BLaER1 treated with 17β-estradiol and CSF1 and Interleukin-3, amounts not matched to agents 10 nM and 100 nM (cell line): ENCODE measurements at regions not wholly inside any gene's neighbourhood (a gene's known extent, or its start where the extent isn't known, plus 50 kb on each side); places are given as distances from the start of the nearest gene placed in this dataset.

Experiments used
- H3K27ac ChIP-seq, 11 experiments: shearing (Covaris generic); formaldehyde crosslinking; 2 replicates each; pipeline ENCODE4 v1.8.1; 2022
- H3K27me3 ChIP-seq, 11 experiments: shearing (Covaris generic); formaldehyde crosslinking; 2 replicates each; pipeline ENCODE4 v1.8.1; 2022
- H3K36me3 ChIP-seq, 11 experiments: shearing (Covaris generic); formaldehyde crosslinking; 2 replicates each; pipeline ENCODE4 v1.8.1; 2022
- H3K4me1 ChIP-seq, 10 experiments: shearing (Covaris generic); formaldehyde crosslinking; 2 replicates each; pipeline ENCODE4 v1.8.1; 2022
- H3K4me2 ChIP-seq, 11 experiments: shearing (Covaris generic); formaldehyde crosslinking; 2 replicates each; pipeline ENCODE4 v1.8.1; 2022
- H3K4me3 ChIP-seq, 10 experiments: shearing (Covaris generic); formaldehyde crosslinking; 2 replicates each; pipeline ENCODE4 v1.8.1; 2022
- H3K9ac ChIP-seq, 11 experiments: shearing (Covaris generic); formaldehyde crosslinking; 2 replicates each; pipeline ENCODE4 v1.8.1; 2022
- H3K9me3 ChIP-seq, 11 experiments: shearing (Covaris generic); formaldehyde crosslinking; replicated peaks in 1 of 11; 2 replicates each; pipeline ENCODE4 v1.8.1; 2022
- H4K20me1 ChIP-seq, 11 experiments: shearing (Covaris generic); formaldehyde crosslinking; 2 replicates each; pipeline ENCODE4 v1.8.1; 2022
- Cebpa-rat ChIP-seq, 11 experiments: shearing (Covaris generic); IDR thresholded peaks; 2 replicates each; pipeline ENCODE4 v1.8.1; 2022

DNA sequence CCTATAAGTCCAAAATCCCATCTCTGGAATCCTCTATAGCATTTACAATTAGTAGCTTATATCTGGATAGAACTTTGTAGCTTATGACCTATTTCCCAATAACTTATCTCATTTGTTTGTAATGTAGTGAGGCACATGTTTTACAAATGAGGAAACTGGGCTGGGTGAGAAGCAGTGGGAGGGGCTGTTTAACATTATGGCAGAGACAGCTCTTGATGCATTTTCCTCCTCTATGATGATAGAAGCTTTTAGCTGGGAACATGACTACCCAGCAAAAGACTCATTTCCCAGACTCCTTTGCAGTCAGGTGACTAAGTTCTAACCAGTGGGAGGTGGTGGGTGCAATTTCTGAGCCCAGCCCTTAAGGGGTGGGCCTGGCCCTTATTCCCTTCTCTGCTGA, 179.7 kb downstream of the TTC8 start:
- Histone ChIP-seq H3K4me2 (peak overlapping the region in 3 of 11 experiments; percentile 6 to 53 (median 25); a peak in 4 of 22 replicates), H3K27ac (no peak overlapping the region), H3K4me1 (peaks cover 0 to 31% (median 18%) of the 10 kb centered on the region in 10 experiments; a peak in 16 of 20 replicates)

DNA sequence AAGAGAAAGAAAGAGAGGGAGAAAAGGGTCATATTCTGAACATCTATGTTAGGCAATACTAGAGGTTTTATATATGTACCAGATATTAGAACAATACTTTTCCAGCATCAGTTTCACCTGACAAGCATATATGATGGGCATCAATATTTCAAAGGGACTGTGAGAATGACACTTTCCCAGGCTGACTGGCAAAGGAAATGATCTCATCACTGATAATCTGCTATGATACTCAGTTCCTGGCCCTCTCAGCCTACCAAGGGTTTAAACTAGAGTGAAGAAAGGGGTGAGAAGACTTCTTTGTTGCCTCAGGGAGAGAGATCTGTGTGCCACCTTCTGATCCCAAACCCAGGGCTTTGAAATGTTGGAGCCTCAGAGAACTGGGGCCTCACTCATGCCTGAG, 183.5 kb downstream of the TTC8 start:
- no peak for TF ChIP-seq Cebpa-rat (IDR thresholded peaks at IDR 0.05)

More for the DNA sequence above, 179.7 kb downstream of the TTC8 start:
- Histone ChIP-seq H3K27me3 (no peaks in the 10 kb centered on the region), H4K20me1 (no peaks in the 10 kb centered on the region), H3K36me3 (no peaks in the 10 kb centered on the region), H3K4me3 (no peak overlapping the region), H3K9me3 (peaks cover 0 to 21% (median 0%) of the 10 kb centered on the region in 11 experiments; a peak in 7 of 22 replicates), H3K9ac (no peak overlapping the region)
- TF ChIP-seq Cebpa-rat (IDR thresholded peaks at IDR 0.05) = no peak

DNA sequence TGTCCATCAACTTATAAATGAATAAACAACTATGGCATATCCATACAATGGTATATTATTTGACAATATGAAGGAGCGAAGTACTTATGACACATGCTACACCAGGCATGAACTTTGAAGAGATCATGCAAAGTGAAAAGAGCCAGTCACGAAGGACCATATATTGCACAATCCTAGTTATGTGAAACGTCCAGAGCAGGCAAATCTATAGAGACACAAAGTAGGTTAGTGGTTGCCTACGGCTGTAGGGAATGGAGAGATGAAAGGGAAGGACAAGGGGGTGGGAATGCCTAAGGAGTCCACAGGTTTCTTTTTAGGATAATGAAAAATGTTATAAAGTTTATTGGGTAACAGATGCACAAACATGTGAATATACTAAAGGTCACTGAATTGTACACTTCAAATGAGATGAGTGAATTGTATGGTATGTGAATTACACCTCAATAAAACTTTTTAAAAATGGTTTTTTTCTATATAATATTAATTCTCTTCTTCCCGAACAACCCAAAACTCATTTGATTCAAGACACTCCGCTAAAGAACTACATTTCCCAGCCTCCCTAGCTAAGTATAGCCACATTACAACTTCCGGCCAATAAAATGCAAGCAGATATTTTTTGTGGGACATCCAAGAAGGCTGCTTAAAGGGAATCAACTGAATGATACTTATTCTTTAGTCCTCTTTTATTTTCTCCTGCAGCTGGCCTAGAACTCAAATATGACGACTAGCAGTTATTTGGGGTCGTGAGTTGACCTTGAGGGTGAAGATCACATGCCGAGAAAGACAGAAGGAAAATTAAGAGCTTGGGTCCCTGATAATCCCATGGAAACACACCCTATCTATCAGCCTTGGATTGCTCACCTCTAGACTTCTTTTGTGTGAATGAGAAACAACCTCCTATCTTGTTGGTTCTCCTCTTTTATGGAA, 187.2 kb downstream of the TTC8 start:
- Histone ChIP-seq H3K4me1 (peaks cover 16 to 29% (median 21%) of the 10 kb centered on the region in 10 experiments), H3K27me3 (no peaks in the 10 kb centered on the region), H3K4me3 (no peak overlapping the region), H3K9ac (no peak overlapping the region), H3K36me3 (no peaks in the 10 kb centered on the region), H4K20me1 (no peaks in the 10 kb centered on the region), H3K4me2 (no peak overlapping the region), H3K9me3 (peaks cover 6 to 18% (median 10%) of the 10 kb centered on the region in 11 experiments; a peak in 18 of 22 replicates), H3K27ac (no peak overlapping the region)
- TF ChIP-seq Cebpa-rat (IDR thresholded peaks at IDR 0.05) = peak in 5 of 11 experiments; percentile 23 to 75 (median 50); a peak in 5 of 22 replicates

More for the DNA sequence above, 183.5 kb downstream of the TTC8 start:
- Histone ChIP-seq H3K9ac (no peak overlapping the region), H3K4me1 (peaks cover 0 to 12% (median 2%) of the 10 kb centered on the region in 10 experiments; a peak in 12 of 20 replicates), H3K36me3 (no peaks in the 10 kb centered on the region), H3K4me2 (no peak overlapping the region), H3K4me3 (no peak overlapping the region), H3K27me3 (no peaks in the 10 kb centered on the region), H3K9me3 (peaks cover under 1 to 12% (median 5%) of the 10 kb centered on the region in 11 experiments; a peak in 13 of 22 replicates), H3K27ac (no peak overlapping the region), H4K20me1 (no peaks in the 10 kb centered on the region)

DNA sequence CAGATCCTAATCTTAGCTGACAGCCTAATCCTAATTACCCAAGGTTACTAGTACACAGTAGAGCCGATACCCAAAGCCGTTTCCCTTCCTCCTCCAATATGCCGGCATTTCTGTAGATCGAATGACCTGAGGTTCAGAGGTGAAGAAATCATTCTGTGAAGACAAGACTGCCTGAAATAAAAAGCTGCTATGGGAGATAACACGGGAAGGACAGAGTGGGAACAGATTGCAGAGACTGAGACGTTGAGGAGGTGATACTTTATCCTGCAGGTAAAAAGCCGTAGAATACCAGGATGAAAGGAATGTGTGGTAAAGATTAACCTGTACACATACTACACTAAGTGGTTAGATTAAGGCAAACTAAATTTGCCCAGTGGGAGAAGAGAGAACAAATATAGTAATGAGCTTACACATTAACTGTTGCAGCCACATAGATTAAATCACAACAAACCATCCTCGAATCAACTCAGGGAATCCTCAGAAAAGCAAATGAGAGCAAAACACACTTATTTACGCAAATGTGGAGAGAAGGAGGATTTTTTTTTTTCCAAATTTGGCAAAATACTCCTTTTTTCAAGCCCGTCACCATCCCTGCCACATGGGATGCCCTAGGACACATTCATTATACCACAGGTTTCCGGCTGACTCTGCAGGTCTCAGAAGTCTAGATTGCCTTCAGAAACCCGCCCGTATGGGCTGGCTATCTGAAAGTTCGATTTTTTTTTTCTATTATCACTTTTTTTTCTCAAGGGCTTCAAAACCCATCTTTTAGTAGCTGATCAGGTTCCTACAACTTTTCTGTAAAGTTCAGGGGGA, 188.0 kb downstream of the TTC8 start:
- Histone ChIP-seq H3K4me1 (peaks cover 16 to 29% (median 21%) of the 10 kb centered on the region in 10 experiments), H3K27me3 (no peaks in the 10 kb centered on the region), H3K27ac (no peak overlapping the region), H3K4me2 (peak overlapping the region in 3 of 11 experiments; percentile 2 to 10 (median 2); a peak in 1 of 22 replicates), H3K4me3 (no peak overlapping the region), H3K9ac (no peak overlapping the region), H4K20me1 (no peaks in the 10 kb centered on the region), H3K9me3 (peaks cover 6 to 18% (median 10%) of the 10 kb centered on the region in 11 experiments; a peak in 18 of 22 replicates), H3K36me3 (no peaks in the 10 kb centered on the region)
- TF ChIP-seq Cebpa-rat (IDR thresholded peaks at IDR 0.05) = no peak

DNA sequence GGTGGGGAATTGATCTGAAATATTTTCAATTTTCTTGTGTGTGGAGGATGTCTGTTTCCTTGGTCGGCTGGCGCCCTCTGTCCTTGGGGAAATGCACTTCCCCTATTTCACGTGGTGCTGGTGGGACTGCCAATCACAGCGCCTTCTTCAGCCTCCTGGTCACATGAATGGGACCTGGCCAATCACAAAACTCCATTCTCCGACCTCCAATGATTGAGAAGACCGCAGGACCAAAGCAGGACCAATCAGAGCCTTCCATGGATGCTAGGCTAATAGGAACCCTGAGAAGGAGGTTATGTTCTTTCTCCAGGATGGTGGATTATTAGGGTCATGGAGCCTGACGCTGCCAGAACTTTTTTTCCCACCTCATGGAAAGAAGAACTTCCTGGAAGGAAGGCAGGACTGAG, 188.7 kb downstream of the TTC8 start:
- no peaks in the 10 kb centered on the region for H4K20me1 ChIP-seq
- H3K4me1 ChIP-seq = peaks cover 16 to 29% (median 21%) of the 10 kb centered on the region in 10 experiments
- H3K27me3 ChIP-seq = no peaks in the 10 kb centered on the region
- no peak overlapping the region for H3K9ac ChIP-seq
- H3K4me3 ChIP-seq = no peak overlapping the region
- no peak overlapping the region for H3K27ac ChIP-seq
- peak overlapping the region in 3 of 11 experiments; percentile 2 to 10 (median 2); a peak in 1 of 22 replicates for H3K4me2 ChIP-seq
- peaks cover 6 to 18% (median 10%) of the 10 kb centered on the region in 11 experiments; a peak in 18 of 22 replicates for H3K9me3 ChIP-seq
- no peaks in the 10 kb centered on the region for H3K36me3 ChIP-seq
- TF ChIP-seq Cebpa-rat (IDR thresholded peaks at IDR 0.05) = no peak

DNA sequence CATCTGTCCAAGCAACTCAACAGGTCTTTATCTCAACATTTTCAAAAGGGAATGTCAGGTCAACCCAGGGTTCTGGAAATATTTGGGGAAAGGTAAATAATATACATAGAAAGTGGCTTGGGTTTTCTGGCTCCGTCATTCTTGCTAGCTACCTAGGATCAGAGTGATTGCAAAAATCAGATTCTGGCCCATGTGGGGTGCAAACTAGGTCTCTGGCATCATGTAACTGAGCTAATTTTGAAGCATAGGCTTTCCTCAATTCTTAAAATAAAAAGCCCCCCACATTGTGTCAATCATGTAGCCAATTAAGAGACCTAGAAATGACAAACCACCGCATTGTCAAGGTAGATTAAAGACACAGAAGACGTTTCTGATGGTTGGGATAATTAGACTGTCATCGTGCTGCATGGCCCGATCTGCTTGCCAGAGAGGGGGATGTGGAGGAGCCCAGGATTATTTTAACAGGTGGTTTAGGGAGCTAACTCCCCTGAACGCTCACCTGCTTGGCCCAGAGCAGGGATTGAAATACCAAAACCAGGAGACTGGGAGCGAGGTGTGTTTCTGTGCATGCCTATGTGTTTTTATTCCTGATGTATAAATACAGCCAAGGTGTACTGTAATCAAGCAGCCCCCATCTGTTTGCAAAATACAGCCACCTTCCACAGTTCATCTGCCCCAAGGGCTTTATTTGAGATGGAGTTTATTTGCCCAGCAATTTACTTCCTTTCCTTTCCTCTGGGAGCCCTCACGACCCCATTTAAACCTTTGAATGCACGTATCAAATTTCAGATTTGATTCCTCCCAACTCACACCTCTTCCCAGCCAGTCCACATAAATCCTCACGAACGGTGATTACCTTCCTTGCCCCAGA, 189.5 kb downstream of the TTC8 start:
- Histone ChIP-seq H3K27me3 (no peaks in the 10 kb centered on the region), H3K4me2 (peak overlapping the region; percentile 62 to 78 (median 69)), H4K20me1 (no peaks in the 10 kb centered on the region), H3K9ac (no peak overlapping the region), H3K9me3 (peaks cover 6 to 18% (median 10%) of the 10 kb centered on the region in 11 experiments; a peak in 18 of 22 replicates), H3K4me3 (0 out of 20 replicates have a peak overlapping the region, but pooled peaks of 1 of the 10 experiments have one; percentile 5), H3K27ac (0 out of 22 replicates have a peak overlapping the region, but pooled peaks of 1 of the 11 experiments have one; percentile 5), H3K36me3 (no peaks in the 10 kb centered on the region), H3K4me1 (peaks cover 16 to 29% (median 21%) of the 10 kb centered on the region in 10 experiments)
- TF ChIP-seq Cebpa-rat (IDR thresholded peaks at IDR 0.05) = no peak

DNA sequence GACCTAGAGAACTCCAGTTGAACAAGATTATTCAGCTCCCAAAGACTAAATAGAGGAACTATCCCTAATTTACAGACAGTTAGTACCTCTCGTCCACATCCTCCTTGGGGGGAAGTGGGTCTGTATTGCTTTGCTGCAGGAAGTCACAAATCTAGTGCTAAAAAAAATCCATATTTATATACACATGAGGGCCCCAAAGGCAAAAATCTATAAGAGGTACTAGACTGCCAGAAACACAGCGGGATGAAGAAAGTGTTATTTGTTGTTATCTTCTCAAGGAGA, 190.1 kb downstream of the TTC8 start:
- TF ChIP-seq Cebpa-rat (IDR thresholded peaks at IDR 0.05) = no peak
- Histone ChIP-seq H3K9me3 (peaks cover 6 to 18% (median 10%) of the 10 kb centered on the region in 11 experiments; a peak in 18 of 22 replicates), H4K20me1 (no peaks in the 10 kb centered on the region), H3K36me3 (no peaks in the 10 kb centered on the region), H3K9ac (no peak overlapping the region), H3K4me3 (0 out of 20 replicates have a peak overlapping the region, but pooled peaks of 1 of the 10 experiments have one; percentile 5), H3K27ac (peak overlapping the region in 1 of 11 experiments; percentile 5; a peak in 1 of 22 replicates), H3K4me2 (peak overlapping the region; percentile 62 to 78 (median 69)), H3K4me1 (peaks cover 16 to 29% (median 21%) of the 10 kb centered on the region in 10 experiments), H3K27me3 (no peaks in the 10 kb centered on the region)

DNA sequence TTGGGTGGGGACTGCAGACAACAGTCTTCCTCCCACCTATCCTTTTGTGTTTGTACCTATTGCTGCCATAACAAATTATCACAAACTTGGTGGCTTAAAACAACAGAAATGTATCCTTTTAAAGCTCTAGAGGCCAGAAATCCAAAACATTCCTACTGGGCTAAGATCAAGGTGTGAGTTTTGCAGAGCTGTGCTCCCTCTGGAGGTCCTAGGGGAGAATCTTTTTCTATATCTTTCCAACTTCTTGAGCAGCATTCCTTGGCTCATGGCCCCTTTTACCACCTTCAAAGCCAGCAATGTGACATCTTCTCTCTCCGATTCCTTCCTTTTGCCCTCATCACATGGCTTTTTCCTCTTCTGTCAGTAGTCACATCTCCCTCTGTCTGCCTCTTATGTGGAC, 190.6 kb downstream of the TTC8 start:
- H3K4me2 ChIP-seq = peak overlapping the region; percentile 62 to 78 (median 69)
- TF ChIP-seq Cebpa-rat (IDR thresholded peaks at IDR 0.05) = no peak
- peaks cover 16 to 29% (median 21%) of the 10 kb centered on the region in 10 experiments for H3K4me1 ChIP-seq
- H3K9me3 ChIP-seq = peaks cover 6 to 18% (median 10%) of the 10 kb centered on the region in 11 experiments; a peak in 18 of 22 replicates
- H4K20me1 ChIP-seq = no peaks in the 10 kb centered on the region
- H3K36me3 ChIP-seq = no peaks in the 10 kb centered on the region
- no peak overlapping the region for H3K4me3 ChIP-seq
- no peaks in the 10 kb centered on the region for H3K27me3 ChIP-seq
- no peak overlapping the region for H3K9ac ChIP-seq
- H3K27ac ChIP-seq = no peak overlapping the region; a peak in 1 of 22 replicates
